ENCODE measurements at regions not wholly inside any gene's neighbourhood (a gene's known extent, or its start where the extent isn't known, plus 50 kb on each side); places are given as distances from the start of the nearest gene placed in this dataset.

GRCh38 chrX:134718105-134718965 is 60.1 kb upstream of the PLAC1 start (continued):
- TF ChIP-seq ZNF501 (tag by site-specific recombination; IDR thresholded peaks at IDR 0.05) (peak; percentile 48; the same call in 1 of the 2 replicates), HOXD13 (CRISPR knock-in tag; IDR thresholded peaks at IDR 0.05; ENCODE audit: borderline replicate concordance) (peak; percentile 83; the same call in 1 of the 2 replicates), ZSCAN4 (tag by site-specific recombination; IDR thresholded peaks at IDR 0.05) (peak; percentile 26; the same call in 1 of the 2 replicates), ZIC2 (tag by site-specific recombination; IDR thresholded peaks at IDR 0.05) (peak; percentile 67), KLF8 (tag by site-specific recombination; IDR thresholded peaks at IDR 0.05) (peak; percentile 66; the same call in 1 of the 2 replicates), ATF2 (tag by site-specific recombination; IDR thresholded peaks at IDR 0.05; ENCODE audit: low read depth) (peak; percentile 83), ZNF843 (tag by site-specific recombination; IDR thresholded peaks at IDR 0.05) (peak; percentile 89)

GRCh38 chrX:134717698-134718097 is 59.4 kb upstream of the PLAC1 start:
- ChIA-PET POLR2A (no interaction called here), CTCF (no interaction called here)
- Histone ChIP-seq H3K9me3 (ENCODE audit: control insufficient read depth, insufficient read depth, low read depth, low read length) (no peaks in the 10 kb centered on the region; the same call in 1 of the 2 replicates), H3K27ac (ENCODE audit: extremely low read depth, low read depth, low read length) (peak overlapping the region; percentile 61), H3K4me3 (ENCODE audit: low read depth, low read length) (no peak overlapping the region), H3K36me3 (ENCODE audit: control insufficient read depth in 2 of 2, insufficient read depth in 1 of 2, low read length in 2 of 2) (no peaks in the 10 kb centered on the region), H3K4me1 (ENCODE audit: control insufficient read depth, insufficient read depth, low read length) (no peaks in the 10 kb centered on the region)
- no peak for TF ChIP-seq ZNF311 (tag by site-specific recombination; IDR thresholded peaks at IDR 0.05; ENCODE audit: borderline replicate concordance)
- TF ChIP-seq ZNF555 (tag by site-specific recombination; conservative IDR thresholded peaks at IDR 0.05) = no peak
- no peak for TF ChIP-seq ZNF19 (tag by site-specific recombination; IDR thresholded peaks at IDR 0.05; ENCODE audit: low read depth)
- 0 out of 2 replicates have a peak, but pooled peaks have one; percentile 22 for TF ChIP-seq TCF7L2 (IDR thresholded peaks at IDR 0.05; ENCODE audit: borderline replicate concordance, low read depth, low read length)
- peak; percentile 28; the same call in 1 of the 2 replicates for TF ChIP-seq SCRT2 (tag by site-specific recombination; IDR thresholded peaks at IDR 0.05)
- TF ChIP-seq ZFP69B (tag by site-specific recombination; IDR thresholded peaks at IDR 0.05) = 0 out of 2 replicates have a peak, but pooled peaks have one; percentile 14
- no peak for TF ChIP-seq KLF1 (tag by site-specific recombination; IDR thresholded peaks at IDR 0.05)

GRCh38 chrX:134716620-134717012 is 58.3 kb upstream of the PLAC1 start:
- H3K36me3 ChIP-seq (ENCODE audit: control insufficient read depth in 2 of 2, insufficient read depth in 1 of 2, low read length in 2 of 2) = no peaks in the 10 kb centered on the region
- no peaks in the 10 kb centered on the region for H3K4me1 ChIP-seq (ENCODE audit: control insufficient read depth, insufficient read depth, low read length)
- POLR2A ChIA-PET = no interaction called here
- H3K27ac ChIP-seq (ENCODE audit: extremely low read depth, low read depth, low read length) = no peak overlapping the region
- CTCF ChIA-PET = no interaction called here
- H3K9me3 ChIP-seq (ENCODE audit: control insufficient read depth, insufficient read depth, low read depth, low read length) = no peaks in the 10 kb centered on the region
- no peak overlapping the region for H3K4me3 ChIP-seq (ENCODE audit: low read depth, low read length)
- TF ChIP-seq RBAK (tag by site-specific recombination; IDR thresholded peaks at IDR 0.05) = no peak
- TF ChIP-seq ZNF169 (tag by site-specific recombination; IDR thresholded peaks at IDR 0.05) = no peak
- no peak for TF ChIP-seq ZNF513 (tag by site-specific recombination; IDR thresholded peaks at IDR 0.05)
- TF ChIP-seq ZNF521 (tag by site-specific recombination; IDR thresholded peaks at IDR 0.05) = no peak
- no peak for TF ChIP-seq PRDM6 (tag by site-specific recombination; IDR thresholded peaks at IDR 0.05)
- no peak for TF ChIP-seq ZNF473 (tag by site-specific recombination; IDR thresholded peaks at IDR 0.05)
- TF ChIP-seq ZNF626 (tag by site-specific recombination; IDR thresholded peaks at IDR 0.05) = no peak
- TF ChIP-seq SETDB1 (IDR thresholded peaks at IDR 0.05; ENCODE audit: insufficient read length, low read length) = no peak
- no peak for TF ChIP-seq ZNF362 (tag by site-specific recombination; IDR thresholded peaks at IDR 0.05)
- no peak for TF ChIP-seq ZNF214 (tag by site-specific recombination; IDR thresholded peaks at IDR 0.05; ENCODE audit: borderline replicate concordance)
- TF ChIP-seq ZNF701 (tag by site-specific recombination; IDR thresholded peaks at IDR 0.05) = no peak
- TF ChIP-seq ZNF623 (tag by site-specific recombination; IDR thresholded peaks at IDR 0.05) = no peak
- no peak for TF ChIP-seq ZNF677 (tag by site-specific recombination; IDR thresholded peaks at IDR 0.05)
